ENCODE measurements at regions not wholly inside any gene's neighbourhood (a gene's known extent, or its start where the extent isn't known, plus 50 kb on each side); places are given as distances from the start of the nearest gene placed in this dataset.

- Histone ChIP-seq H3K4me1 (ENCODE audit: control insufficient read depth in 2 of 2, insufficient read depth in 1 of 2, low read depth in 1 of 2, low read length in 2 of 2) (no peaks in the 10 kb centered on the region), H3K14ac (ENCODE audit: low read length) (no peak overlapping the region), H2BK15ac (ENCODE audit: low read length) (no peak overlapping the region), H4K91ac (ENCODE audit: low read depth, low read length, poor library complexity) (no peak overlapping the region), H3K4me3 (ENCODE audit: low read length in 2 of 2) (no peak overlapping the region), H3K18ac (ENCODE audit: low read length) (no peak overlapping the region), H2AFZ (ENCODE audit: low read length) (no peak overlapping the region), H3K27me3 (ENCODE audit: control insufficient read depth in 3 of 3, insufficient read depth in 3 of 3, low read depth in 1 of 3, low read length in 3 of 3) (no peaks in the 10 kb centered on the region), H4K8ac (ENCODE audit: low read depth, low read length) (no peak overlapping the region), H3K36me3 (replicated peaks in 1 of 2; ENCODE audit: control insufficient read depth in 2 of 2, insufficient read depth in 2 of 2, low read length in 2 of 2) (no peaks in the 10 kb centered on the region), H3K4me2 (ENCODE audit: insufficient read depth, low read length, poor library complexity, severe bottlenecking) (no peak overlapping the region), H2AK5ac (ENCODE audit: low read depth, low read length) (no peak overlapping the region), H3K9ac (ENCODE audit: low read depth, low read length, poor library complexity) (no peak overlapping the region), H3K4ac (ENCODE audit: low read length) (no peak overlapping the region), H3K79me1 (ENCODE audit: low read depth, low read length) (no peaks in the 10 kb centered on the region), H2BK5ac (ENCODE audit: low read length) (no peak overlapping the region), H3K9me3 (replicated peaks in 1 of 2; ENCODE audit: control insufficient read depth in 2 of 2, insufficient read depth in 1 of 2, low read depth in 1 of 2, low read length in 2 of 2) (no peaks in the 10 kb centered on the region), H2BK120ac (ENCODE audit: low read depth, low read length) (no peak overlapping the region), H3K23ac (ENCODE audit: low read depth, low read length, poor library complexity) (no peak overlapping the region), H2BK12ac (ENCODE audit: low read length) (no peak overlapping the region), H3K27ac (replicated peaks; ENCODE audit: low read length) (no peak overlapping the region)
- no peak for DNase-seq (ENCODE audit: low spot score)
- no CpG with 5 or more reads among the region's 4 CpGs for WGBS, 2 donors (ENCODE audit: extremely low coverage in 2 of 2, insufficient read length in 2 of 2, insufficient replicate concordance in 1 of 2)
Measured at GRCh38 chr6:134689177-134689576, 260.7 kb downstream of the ALDH8A1 start.

- no peak overlapping the region for H3K18ac ChIP-seq (ENCODE audit: low read length)
- no peak overlapping the region for H3K4me3 ChIP-seq (ENCODE audit: low read length in 2 of 2)
- DNase-seq (ENCODE audit: low spot score): no peak
- no peak overlapping the region for H2BK15ac ChIP-seq (ENCODE audit: low read length)
- no peak overlapping the region for H2AFZ ChIP-seq (ENCODE audit: low read length)
- H3K9ac ChIP-seq (ENCODE audit: low read depth, low read length, poor library complexity): no peak overlapping the region
- H3K27ac ChIP-seq (replicated peaks; ENCODE audit: low read length): no peak overlapping the region
- no peaks in the 10 kb centered on the region for H3K79me1 ChIP-seq (ENCODE audit: low read depth, low read length)
- H3K4ac ChIP-seq (ENCODE audit: low read length): no peak overlapping the region
- WGBS, 2 donors (ENCODE audit: extremely low coverage in 2 of 2, insufficient read length in 2 of 2, insufficient replicate concordance in 1 of 2): no CpG with 5 or more reads among the region's 6 CpGs
- no peak overlapping the region for H4K8ac ChIP-seq (ENCODE audit: low read depth, low read length)
- no peak overlapping the region for H4K91ac ChIP-seq (ENCODE audit: low read depth, low read length, poor library complexity)
- H3K9me3 ChIP-seq (replicated peaks in 1 of 2; ENCODE audit: control insufficient read depth in 2 of 2, insufficient read depth in 1 of 2, low read depth in 1 of 2, low read length in 2 of 2): no peaks in the 10 kb centered on the region
- no peaks in the 10 kb centered on the region for H3K4me1 ChIP-seq (ENCODE audit: control insufficient read depth in 2 of 2, insufficient read depth in 1 of 2, low read depth in 1 of 2, low read length in 2 of 2)
- H3K27me3 ChIP-seq (ENCODE audit: control insufficient read depth in 3 of 3, insufficient read depth in 3 of 3, low read depth in 1 of 3, low read length in 3 of 3): no peaks in the 10 kb centered on the region
- H2BK120ac ChIP-seq (ENCODE audit: low read depth, low read length): no peak overlapping the region
- no peak overlapping the region for H3K23ac ChIP-seq (ENCODE audit: low read depth, low read length, poor library complexity)
- H3K36me3 ChIP-seq (replicated peaks in 1 of 2; ENCODE audit: control insufficient read depth in 2 of 2, insufficient read depth in 2 of 2, low read length in 2 of 2): no peaks in the 10 kb centered on the region
- no peak overlapping the region for H2AK5ac ChIP-seq (ENCODE audit: low read depth, low read length)
- no peak overlapping the region for H3K4me2 ChIP-seq (ENCODE audit: insufficient read depth, low read length, poor library complexity, severe bottlenecking)
- H2BK5ac ChIP-seq (ENCODE audit: low read length): no peak overlapping the region
- no peak overlapping the region for H3K14ac ChIP-seq (ENCODE audit: low read length)
- H2BK12ac ChIP-seq (ENCODE audit: low read length): no peak overlapping the region
Measured at GRCh38 chr6:134686071-134686470, 263.8 kb downstream of the ALDH8A1 start.

- H3K4me1 ChIP-seq (ENCODE audit: control insufficient read depth in 2 of 2, insufficient read depth in 1 of 2, low read depth in 1 of 2, low read length in 2 of 2): no peaks in the 10 kb centered on the region
- H3K36me3 ChIP-seq (replicated peaks in 1 of 2; ENCODE audit: control insufficient read depth in 2 of 2, insufficient read depth in 2 of 2, low read length in 2 of 2): no peaks in the 10 kb centered on the region
- no peak overlapping the region for H2BK12ac ChIP-seq (ENCODE audit: low read length)
- DNase-seq (ENCODE audit: low spot score): no peak
- H3K79me1 ChIP-seq (ENCODE audit: low read depth, low read length): no peaks in the 10 kb centered on the region
- no peak overlapping the region for H3K23ac ChIP-seq (ENCODE audit: low read depth, low read length, poor library complexity)
- H2BK120ac ChIP-seq (ENCODE audit: low read depth, low read length): no peak overlapping the region
- no peaks in the 10 kb centered on the region for H3K9me3 ChIP-seq (replicated peaks in 1 of 2; ENCODE audit: control insufficient read depth in 2 of 2, insufficient read depth in 1 of 2, low read depth in 1 of 2, low read length in 2 of 2)
- no peaks in the 10 kb centered on the region for H3K27me3 ChIP-seq (ENCODE audit: control insufficient read depth in 3 of 3, insufficient read depth in 3 of 3, low read depth in 1 of 3, low read length in 3 of 3)
- no peak overlapping the region for H3K18ac ChIP-seq (ENCODE audit: low read length)
- H2BK5ac ChIP-seq (ENCODE audit: low read length): no peak overlapping the region
- no peak overlapping the region for H2AFZ ChIP-seq (ENCODE audit: low read length)
- no peak overlapping the region for H3K4me3 ChIP-seq (ENCODE audit: low read length in 2 of 2)
- no peak overlapping the region for H3K27ac ChIP-seq (replicated peaks; ENCODE audit: low read length)
- H2BK15ac ChIP-seq (ENCODE audit: low read length): no peak overlapping the region
- no peak overlapping the region for H4K91ac ChIP-seq (ENCODE audit: low read depth, low read length, poor library complexity)
- H3K4me2 ChIP-seq (ENCODE audit: insufficient read depth, low read length, poor library complexity, severe bottlenecking): no peak overlapping the region
- WGBS, 2 donors (ENCODE audit: extremely low coverage in 2 of 2, insufficient read length in 2 of 2, insufficient replicate concordance in 1 of 2): no CpG with 5 or more reads among the region's 2 CpGs
- H2AK5ac ChIP-seq (ENCODE audit: low read depth, low read length): no peak overlapping the region
- no peak overlapping the region for H3K14ac ChIP-seq (ENCODE audit: low read length)
- H3K9ac ChIP-seq (ENCODE audit: low read depth, low read length, poor library complexity): no peak overlapping the region
- H3K4ac ChIP-seq (ENCODE audit: low read length): no peak overlapping the region
- no peak overlapping the region for H4K8ac ChIP-seq (ENCODE audit: low read depth, low read length)
Measured at GRCh38 chr6:134684423-134684795, 265.5 kb downstream of the ALDH8A1 start.

- Histone ChIP-seq H2BK120ac (ENCODE audit: low read depth, low read length) (no peak overlapping the region), H3K4me3 (ENCODE audit: low read length in 2 of 2) (no peak overlapping the region), H4K91ac (ENCODE audit: low read depth, low read length, poor library complexity) (no peak overlapping the region), H3K23ac (ENCODE audit: low read depth, low read length, poor library complexity) (no peak overlapping the region), H3K27me3 (ENCODE audit: control insufficient read depth in 3 of 3, insufficient read depth in 3 of 3, low read depth in 1 of 3, low read length in 3 of 3) (no peaks in the 10 kb centered on the region), H3K27ac (replicated peaks; ENCODE audit: low read length) (no peak overlapping the region), H2BK5ac (ENCODE audit: low read length) (no peak overlapping the region), H3K9me3 (replicated peaks in 1 of 2; ENCODE audit: control insufficient read depth in 2 of 2, insufficient read depth in 1 of 2, low read depth in 1 of 2, low read length in 2 of 2) (no peaks in the 10 kb centered on the region), H3K4ac (ENCODE audit: low read length) (no peak overlapping the region), H3K14ac (ENCODE audit: low read length) (no peak overlapping the region), H3K18ac (ENCODE audit: low read length) (no peak overlapping the region), H3K4me2 (ENCODE audit: insufficient read depth, low read length, poor library complexity, severe bottlenecking) (no peak overlapping the region), H3K9ac (ENCODE audit: low read depth, low read length, poor library complexity) (no peak overlapping the region), H3K4me1 (ENCODE audit: control insufficient read depth in 2 of 2, insufficient read depth in 1 of 2, low read depth in 1 of 2, low read length in 2 of 2) (no peaks in the 10 kb centered on the region), H3K79me1 (ENCODE audit: low read depth, low read length) (no peaks in the 10 kb centered on the region), H3K36me3 (replicated peaks in 1 of 2; ENCODE audit: control insufficient read depth in 2 of 2, insufficient read depth in 2 of 2, low read length in 2 of 2) (no peaks in the 10 kb centered on the region), H2BK12ac (ENCODE audit: low read length) (no peak overlapping the region), H4K8ac (ENCODE audit: low read depth, low read length) (no peak overlapping the region), H2AK5ac (ENCODE audit: low read depth, low read length) (no peak overlapping the region), H2BK15ac (ENCODE audit: low read length) (no peak overlapping the region), H2AFZ (ENCODE audit: low read length) (no peak overlapping the region)
- WGBS, 2 donors (ENCODE audit: extremely low coverage in 2 of 2, insufficient read length in 2 of 2, insufficient replicate concordance in 1 of 2): no CpG with 5 or more reads among the region's 2 CpGs
- DNase-seq (ENCODE audit: low spot score): no peak
Measured at GRCh38 chr6:134683783-134684422, 266.0 kb downstream of the ALDH8A1 start.

Measured in neuronal stem cell (in vitro differentiated cells).